A549 (cell line): ENCODE measurements at regions not wholly inside any gene's neighbourhood (a gene's known extent, or its start where the extent isn't known, plus 50 kb on each side); places are given as distances from the start of the nearest gene placed in this dataset.
"Not testable (repeated sequence)": the region's sequence is repeated elsewhere in the genome, so short reads cannot be mapped to it uniquely, and the experiment has no call there.

Experiments used
- CBX2 ChIP-seq: fragments of 200-600 bp; sonication (generic); IDR thresholded peaks from 2 replicates; pipeline ENCODE4 v1.6.1; 2016; ENCODE audit warnings: low read depth, mild to moderate bottlenecking, borderline replicate concordance
- CBX8 ChIP-seq: fragments of 200-600 bp; sonication (generic); IDR thresholded peaks from 2 replicates; pipeline ENCODE4 v1.6.1; 2016
- CHD4 ChIP-seq: fragments of 200-600 bp; sonication (generic); IDR thresholded peaks from 2 replicates; pipeline ENCODE4 v1.6.1; 2016; ENCODE audit warnings: antibody characterized with exemption, mild to moderate bottlenecking, borderline replicate concordance
- CTCF ChIP-seq: fragments of >200 bp; sonication (Bioruptor Twin); formaldehyde crosslinking; IDR thresholded peaks from 3 replicates; pipeline ENCODE4 v1.5.1; 2016
- EP300 ChIP-seq, 2 experiments: fragments of >200 bp; sonication (Bioruptor Twin); formaldehyde crosslinking; IDR thresholded peaks; 2 replicates in 1 of 2; 3 replicates in 1 of 2; pipeline ENCODE4 v1.6.1; 2016 to 2017
- HMGXB4 ChIP-seq: fragments of 250-450 bp; sonication (Bioruptor Pico); IDR thresholded peaks from 2 replicates; pipeline ENCODE4 v1.5.0; 2021; ENCODE audit warnings: mild to moderate bottlenecking, moderate library complexity, borderline replicate concordance
- MAFK ChIP-seq: fragments of 450-650 bp; IDR thresholded peaks from 2 replicates; pipeline ENCODE4 v1.6.1; 2014; ENCODE audit not compliant: partially characterized antibody
- MAX ChIP-seq: IDR thresholded peaks from 2 replicates; pipeline ENCODE4 v1.6.1; 2012
- MYC ChIP-seq: IDR thresholded peaks from 2 replicates; pipeline ENCODE4 v1.6.1; 2012; ENCODE audit warnings: mild to moderate bottlenecking, inconsistent platforms, low read length, improper control_type of control experiment, borderline replicate concordance
- POLR2A ChIP-seq: IDR thresholded peaks from 2 replicates; pipeline ENCODE4 v1.6.1; 2012; ENCODE audit warnings: mild to moderate bottlenecking, low read length

- TF ChIP-seq CBX2; CHD4; MYC; EP300 (IDR thresholded peaks at IDR 0.05); MAX; CTCF; POLR2A; HMGXB4; MAFK; CBX8: not testable (repeated sequence)
Observed at GRCh38 chr3:176093892-176094291, 1103.4 kb downstream of the TBL1XR1 start.
